OCI-LY7 (cell line): ENCODE measurements at regions not wholly inside any gene's neighbourhood (a gene's known extent, or its start where the extent isn't known, plus 50 kb on each side); places are given as distances from the start of the nearest gene placed in this dataset.

Experiments used
- EZH2phosphoT487 ChIP-seq: fragments of 200-600 bp; sonication (generic); IDR thresholded peaks from 2 replicates; pipeline ENCODE4 v1.6.1; 2018; ENCODE audit warnings: low read depth, borderline replicate concordance, mild to moderate bottlenecking, mixed run types, antibody characterized with exemption, low read length, moderate library complexity, mixed read lengths
- TF ChIP-seq, protein P1 (sequence below): fragments of 200-600 bp; sonication (generic); conservative IDR thresholded peaks from 2 replicates; pipeline ENCODE4 v1.5.1; 2014; ENCODE audit warnings: mild to moderate bottlenecking, antibody characterized with exemption, low read length, moderate library complexity, mixed read lengths

DNA sequence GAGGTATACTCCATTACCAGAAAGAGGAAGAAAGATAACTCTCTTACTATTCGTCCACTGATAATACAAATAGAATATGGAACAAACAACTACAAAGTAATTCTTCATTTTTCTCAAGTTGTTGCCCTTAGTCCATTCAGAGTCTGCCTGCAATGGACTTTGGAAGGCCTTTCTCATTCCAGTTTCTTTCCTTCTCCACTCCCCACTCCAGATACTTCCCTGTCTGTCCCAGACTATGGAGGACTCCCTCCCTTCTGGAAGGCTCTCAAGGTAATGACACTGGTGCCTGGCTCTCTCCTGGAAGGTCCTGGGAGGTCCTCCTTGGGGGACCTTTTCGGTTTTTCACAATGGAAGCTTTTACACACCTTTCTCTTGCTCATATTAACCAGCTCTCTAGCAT lies 167.8 kb downstream of the SDHAF3 start:
- TF ChIP-seq, protein P1, sequence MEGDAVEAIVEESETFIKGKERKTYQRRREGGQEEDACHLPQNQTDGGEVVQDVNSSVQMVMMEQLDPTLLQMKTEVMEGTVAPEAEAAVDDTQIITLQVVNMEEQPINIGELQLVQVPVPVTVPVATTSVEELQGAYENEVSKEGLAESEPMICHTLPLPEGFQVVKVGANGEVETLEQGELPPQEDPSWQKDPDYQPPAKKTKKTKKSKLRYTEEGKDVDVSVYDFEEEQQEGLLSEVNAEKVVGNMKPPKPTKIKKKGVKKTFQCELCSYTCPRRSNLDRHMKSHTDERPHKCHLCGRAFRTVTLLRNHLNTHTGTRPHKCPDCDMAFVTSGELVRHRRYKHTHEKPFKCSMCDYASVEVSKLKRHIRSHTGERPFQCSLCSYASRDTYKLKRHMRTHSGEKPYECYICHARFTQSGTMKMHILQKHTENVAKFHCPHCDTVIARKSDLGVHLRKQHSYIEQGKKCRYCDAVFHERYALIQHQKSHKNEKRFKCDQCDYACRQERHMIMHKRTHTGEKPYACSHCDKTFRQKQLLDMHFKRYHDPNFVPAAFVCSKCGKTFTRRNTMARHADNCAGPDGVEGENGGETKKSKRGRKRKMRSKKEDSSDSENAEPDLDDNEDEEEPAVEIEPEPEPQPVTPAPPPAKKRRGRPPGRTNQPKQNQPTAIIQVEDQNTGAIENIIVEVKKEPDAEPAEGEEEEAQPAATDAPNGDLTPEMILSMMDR, result no peak
- TF ChIP-seq EZH2phosphoT487, result no peak
